H9 (cell line): ENCODE measurements at regions not wholly inside any gene's neighbourhood (a gene's known extent, or its start where the extent isn't known, plus 50 kb on each side); places are given as distances from the start of the nearest gene placed in this dataset.

Experiments
- DNase-seq: peaks from one replicate; pipeline ENCODE4 v3.0.0-alpha.2; 2017
- H2AFZ ChIP-seq: one replicate; pipeline ENCODE4 v1.6.1; 2013; ENCODE audit warnings: mild to moderate bottlenecking, low read length, control low read depth, moderate library complexity
- H2AK5ac ChIP-seq: 2 replicates; pipeline ENCODE4 v1.6.1; 2013; ENCODE audit warnings: low read length, control low read depth, mixed read lengths; ENCODE audit not compliant: insufficient read length
- H2BK120ac ChIP-seq: one replicate; pipeline ENCODE4 v1.6.1; 2013; ENCODE audit warnings: low read depth, mild to moderate bottlenecking, low read length, control low read depth, inconsistent platforms; ENCODE audit not compliant: poor library complexity, severe bottlenecking
- H2BK12ac ChIP-seq: 2 replicates; pipeline ENCODE4 v1.6.1; 2013; ENCODE audit warnings: low read length, control low read depth, mixed read lengths, low read depth; ENCODE audit not compliant: insufficient read length
- H2BK15ac ChIP-seq: 2 replicates; pipeline ENCODE4 v1.6.1; 2013; ENCODE audit warnings: low read depth, low read length, control low read depth
- H2BK20ac ChIP-seq: one replicate; pipeline ENCODE4 v1.6.1; 2013; ENCODE audit warnings: low read depth, mild to moderate bottlenecking, low read length, control low read depth, inconsistent platforms; ENCODE audit not compliant: poor library complexity, severe bottlenecking
- H2BK5ac ChIP-seq: 2 replicates; pipeline ENCODE4 v1.6.1; 2013; ENCODE audit warnings: low read length, control low read depth, mixed read lengths; ENCODE audit not compliant: insufficient read length
- H3K14ac ChIP-seq: 2 replicates; pipeline ENCODE4 v1.6.1; 2013; ENCODE audit warnings: low read length, control low read depth; ENCODE audit not compliant: insufficient read depth
- H3K18ac ChIP-seq: 2 replicates; pipeline ENCODE4 v1.6.1; 2013; ENCODE audit warnings: low read depth, mild to moderate bottlenecking, mixed read lengths, low read length, control low read depth; ENCODE audit not compliant: insufficient read length
- H3K23ac ChIP-seq: 2 replicates; pipeline ENCODE4 v1.6.1; 2013; ENCODE audit warnings: low read length, control low read depth, mixed read lengths, low read depth; ENCODE audit not compliant: insufficient read length
- H3K23me2 ChIP-seq: 2 replicates; pipeline ENCODE4 v1.6.1; 2013; ENCODE audit warnings: low read depth, mild to moderate bottlenecking, mixed read lengths, low read length, control low read depth; ENCODE audit not compliant: insufficient read length, poor library complexity, severe bottlenecking
- H3K27ac ChIP-seq: 2 replicates; pipeline ENCODE4 v1.5.1; 2013; ENCODE audit warnings: low read length, control low read depth, mixed read lengths, low read depth; ENCODE audit not compliant: insufficient read length
- H3K27me3 ChIP-seq: 2 replicates; pipeline ENCODE4 v1.6.1; 2013; ENCODE audit warnings: low read length, control low read depth, inconsistent platforms; ENCODE audit not compliant: insufficient read depth
- H3K4ac ChIP-seq: 2 replicates; pipeline ENCODE4 v1.6.1; 2013; ENCODE audit warnings: low read depth, mild to moderate bottlenecking, control low read depth, inconsistent platforms, low read length, moderate library complexity
- H3K4me1 ChIP-seq: 2 replicates; pipeline ENCODE4 v1.6.1; 2013; ENCODE audit warnings: low read length, control low read depth, inconsistent platforms; ENCODE audit not compliant: insufficient read depth
- H3K4me2 ChIP-seq: 2 replicates; pipeline ENCODE4 v1.6.1; 2013; ENCODE audit warnings: low read length, control low read depth, mixed read lengths; ENCODE audit not compliant: insufficient read length, insufficient read depth
- H3K56ac ChIP-seq: 2 replicates; pipeline ENCODE4 v1.6.1; 2013; ENCODE audit warnings: low read depth, mild to moderate bottlenecking, mixed read lengths, low read length, control low read depth; ENCODE audit not compliant: insufficient read length
- H3K79me1 ChIP-seq: 2 replicates; pipeline ENCODE4 v1.6.1; 2013; ENCODE audit warnings: low read depth, mild to moderate bottlenecking, moderate library complexity, low read length, control low read depth, inconsistent platforms; ENCODE audit not compliant: insufficient read depth, poor library complexity, severe bottlenecking
- H3K79me2 ChIP-seq: 2 replicates; pipeline ENCODE4 v1.6.1; 2013; ENCODE audit warnings: low read length, control low read depth, inconsistent platforms; ENCODE audit not compliant: insufficient read depth
- H3K9ac ChIP-seq: 2 replicates; pipeline ENCODE4 v1.6.1; 2013; ENCODE audit warnings: low read length, control low read depth, mixed read lengths; ENCODE audit not compliant: insufficient read length; ENCODE audit errors: extremely low read depth
- H3K9me3 ChIP-seq: one replicate; pipeline ENCODE4 v1.6.1; 2013; ENCODE audit warnings: low read depth, low read length, inconsistent platforms; ENCODE audit not compliant: control insufficient read depth
- H3T11ph ChIP-seq: one replicate; pipeline ENCODE4 v1.6.1; 2013; ENCODE audit warnings: mild to moderate bottlenecking, low read length, control low read depth, inconsistent platforms
- H4K20me1 ChIP-seq: one replicate; pipeline ENCODE4 v1.6.1; 2013; ENCODE audit not compliant: control insufficient read depth, insufficient read length, insufficient read depth
- H4K5ac ChIP-seq: 2 replicates; pipeline ENCODE4 v1.6.1; 2013; ENCODE audit warnings: low read depth, mild to moderate bottlenecking, mixed read lengths, low read length, control low read depth; ENCODE audit not compliant: insufficient read length
- H4K8ac ChIP-seq: replicated peaks from 2 replicates; pipeline ENCODE4 v1.6.1; 2013; ENCODE audit warnings: low read length, control low read depth, mixed read lengths, low read depth; ENCODE audit not compliant: insufficient read length
- H4K91ac ChIP-seq: 2 replicates; pipeline ENCODE4 v1.6.1; 2013; ENCODE audit warnings: low read depth, mild to moderate bottlenecking, moderate library complexity, mixed read lengths, low read length, control low read depth; ENCODE audit not compliant: insufficient read length
- H3K27ac Mint-ChIP-seq, 3 experiments: 2 replicates in 2 of 3; 3 replicates in 1 of 3; pipeline ENCODE4 v1.8.0; 2020 to 2021; ENCODE audit warnings: mixed read lengths in 3 of 3, mild to moderate bottlenecking in 1 of 3, moderate library complexity in 1 of 3
- H3K27me3 Mint-ChIP-seq: 2 replicates; pipeline ENCODE4 v1.8.0; 2021; ENCODE audit warnings: low read depth, mild to moderate bottlenecking, moderate library complexity, mixed read lengths
- H3K36me3 Mint-ChIP-seq, 3 experiments: 2 replicates in 2 of 3; 3 replicates in 1 of 3; pipeline ENCODE4 v1.8.0; 2020 to 2021; ENCODE audit warnings: low read depth in 3 of 3, mixed read lengths in 3 of 3; ENCODE audit not compliant: insufficient read depth in 1 of 3
- H3K4me1 Mint-ChIP-seq, 2 experiments: 2 replicates each; pipeline ENCODE4 v1.8.0; 2020; ENCODE audit warnings: mixed read lengths in 2 of 2
- H3K4me3 Mint-ChIP-seq, 2 experiments: 2 replicates in 1 of 2; 3 replicates in 1 of 2; pipeline ENCODE4 v1.8.0; 2020 to 2021; ENCODE audit warnings: mild to moderate bottlenecking in 2 of 2, mixed read lengths in 2 of 2, moderate library complexity in 1 of 2
- H3K9me3 Mint-ChIP-seq, 2 experiments: 2 replicates in 1 of 2; 3 replicates in 1 of 2; pipeline ENCODE4 v1.8.0; 2020; ENCODE audit warnings: mild to moderate bottlenecking in 2 of 2, mixed read lengths in 2 of 2, moderate library complexity in 1 of 2
- CTCF ChIP-seq: fragments of 200-600 bp; sonication (generic); conservative IDR thresholded peaks from 3 replicates; pipeline ENCODE4 v1.8.0; 2021; ENCODE audit warnings: antibody characterized with exemption, mild to moderate bottlenecking
- WGBS: extraction: QIAGEN DNeasy Blood & Tissue Kit; methylation state at CpG from one replicate; pipeline ENCODE4 v1.1.7; 2013; ENCODE audit warnings: missing lambda C conversion rate, low lambda C conversion rate, mixed read lengths; ENCODE audit not compliant: insufficient read length; ENCODE audit errors: extremely low coverage; 5-methylcytosine and 5-hydroxymethylcytosine counted together

DNA sequence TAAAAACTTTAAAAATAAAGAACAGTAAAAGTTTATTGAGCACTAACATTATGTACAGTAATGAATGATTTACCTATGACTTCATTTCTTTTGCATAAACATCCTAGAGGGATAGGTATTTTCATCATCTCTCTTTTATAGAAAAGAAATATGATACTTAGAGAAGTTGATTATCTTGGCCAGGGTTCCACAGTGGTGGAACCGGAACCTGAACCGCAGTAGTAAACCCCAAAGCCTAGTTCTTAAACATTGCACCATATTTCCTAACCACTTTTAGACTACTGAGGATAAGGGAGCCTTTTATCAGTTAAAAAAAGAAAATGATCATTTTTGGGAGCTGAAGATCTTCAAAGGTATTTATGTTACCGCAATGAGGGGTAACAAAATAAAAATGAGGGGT lies 205.7 kb upstream of the SGCD start:
- no peak overlapping the region for H2BK5ac ChIP-seq
- H3K27ac ChIP-seq = no peak overlapping the region
- H3K9ac ChIP-seq = no peak overlapping the region
- H3K27me3 ChIP-seq = no peaks in the 10 kb centered on the region
- Mint-ChIP-seq H3K36me3 (no peaks in the 10 kb centered on the region), H3K27me3 (no peaks in the 10 kb centered on the region), H3K27ac (no peak overlapping the region), H3K4me1 (peaks cover 5 to 6% of the 10 kb centered on the region in 2 experiments; a peak in 3 of 4 replicates), H3K4me3 (no peak overlapping the region), H3K9me3 (no peaks in the 10 kb centered on the region)
- no peaks in the 10 kb centered on the region for H4K20me1 ChIP-seq
- no peak for TF ChIP-seq CTCF
- no peak overlapping the region for H3K14ac ChIP-seq
- no peak overlapping the region for H3K56ac ChIP-seq
- no peak overlapping the region for H3K23ac ChIP-seq
- H3K4me1 ChIP-seq = 0 out of 2 replicates have a peak, but pooled peaks cover 3% of the 10 kb centered on the region
- no peak overlapping the region for H2AFZ ChIP-seq
- no peaks in the 10 kb centered on the region for H3K79me1 ChIP-seq
- H2BK20ac ChIP-seq = no peak overlapping the region
- H3K4ac ChIP-seq = no peak overlapping the region
- H3K79me2 ChIP-seq = no peaks in the 10 kb centered on the region
- no peak overlapping the region for H3K18ac ChIP-seq
- no peak overlapping the region for H3T11ph ChIP-seq
- no peak overlapping the region for H2AK5ac ChIP-seq
- WGBS = no CpG with 5 or more reads among the region's 3 CpGs
- no peaks in the 10 kb centered on the region for H3K9me3 ChIP-seq
- no peak overlapping the region for H2BK15ac ChIP-seq
- H4K8ac ChIP-seq = no peak overlapping the region
- H2BK12ac ChIP-seq = no peak overlapping the region
- H2BK120ac ChIP-seq = no peak overlapping the region
- no peak for DNase-seq
- no peak overlapping the region for H4K91ac ChIP-seq
- H4K5ac ChIP-seq = no peak overlapping the region
- H3K23me2 ChIP-seq = no peaks in the 10 kb centered on the region
- H3K4me2 ChIP-seq = no peak overlapping the region
